SK-N-SH (cell line): ENCODE measurements at regions not wholly inside any gene's neighbourhood (a gene's known extent, or its start where the extent isn't known, plus 50 kb on each side); places are given as distances from the start of the nearest gene placed in this dataset.
"Not testable (repeated sequence)": the region's sequence is repeated elsewhere in the genome, so short reads cannot be mapped to it uniquely, and the experiment has no call there.

Experiments
- CHD2 ChIP-seq: fragments of 150-350 bp; IDR thresholded peaks from 2 replicates; pipeline ENCODE4 v1.6.1; 2018; ENCODE audit warnings: low read length; ENCODE audit not compliant: partially characterized antibody
- CTCF ChIP-seq: fragments of 200-600 bp; sonication (generic); IDR thresholded peaks from 2 replicates; pipeline ENCODE4 v1.6.1; 2017; ENCODE audit warnings: antibody characterized with exemption, mild to moderate bottlenecking, moderate library complexity
- EP300 ChIP-seq, 2 experiments: IDR thresholded peaks; 2 replicates each; pipeline versions ENCODE4 v1.4.0 to v1.6.1; 2012; ENCODE audit warnings: borderline replicate concordance in 1 of 2, low read depth in 1 of 2, low read length in 1 of 2
- MAX ChIP-seq: IDR thresholded peaks from 2 replicates; pipeline ENCODE4 v1.4.0; 2012; ENCODE audit warnings: low read depth
- POLR2AphosphoS5 ChIP-seq: IDR thresholded peaks from 2 replicates; pipeline ENCODE4 v1.6.1; 2012; ENCODE audit warnings: low read depth, low read length
- RAD21 ChIP-seq: IDR thresholded peaks from 2 replicates; pipeline ENCODE4 v1.6.1; 2012; ENCODE audit warnings: mild to moderate bottlenecking, low read length
- SMC3 ChIP-seq: IDR thresholded peaks from 2 replicates; pipeline ENCODE4 v1.6.1; 2012; ENCODE audit warnings: low read depth, low read length, improper control_type of control experiment
- TAF1 ChIP-seq: IDR thresholded peaks from 2 replicates; pipeline ENCODE4 v1.6.1; 2012; ENCODE audit warnings: low read depth, mild to moderate bottlenecking, low read length, moderate library complexity, borderline replicate concordance
- TF ChIP-seq, protein P1 (sequence below): IDR thresholded peaks from 2 replicates; pipeline ENCODE4 v1.6.1; 2012; ENCODE audit warnings: mild to moderate bottlenecking, low read depth, low read length, moderate library complexity
- TF ChIP-seq, protein P2 (sequence below): fragments of 150-350 bp; IDR thresholded peaks from 2 replicates; pipeline ENCODE4 v1.6.1; 2016; ENCODE audit warnings: mild to moderate bottlenecking, low read depth, low read length

DNA sequence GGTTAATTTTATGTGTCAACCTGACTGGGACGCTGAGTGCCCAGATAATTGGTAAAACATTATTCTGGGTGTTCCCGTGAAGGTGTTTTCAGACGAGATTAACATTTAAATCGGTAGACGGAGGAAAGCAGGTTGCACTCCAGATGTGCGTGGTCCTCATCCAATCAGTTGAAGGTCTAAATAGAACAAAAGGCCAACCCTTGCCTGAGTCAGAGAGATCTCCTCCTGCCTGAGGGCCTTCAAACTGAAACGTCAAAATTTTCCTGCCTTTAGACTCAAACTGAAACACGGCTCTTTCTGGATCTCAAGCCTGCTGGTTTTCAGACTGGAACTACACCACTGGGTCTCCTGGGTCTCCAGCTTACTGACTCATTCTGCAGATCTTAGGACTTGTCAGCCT, 70.9 kb downstream of the NPIPA5 start:
- TF ChIP-seq CTCF; POLR2AphosphoS5; CHD2; MAX; EP300 (IDR thresholded peaks at IDR 0.05; ENCODE audit: borderline replicate concordance in 1 of 2, low read depth in 1 of 2, low read length in 1 of 2); TAF1; RAD21; SMC3: not testable (repeated sequence)
- TF ChIP-seq, protein P1, sequence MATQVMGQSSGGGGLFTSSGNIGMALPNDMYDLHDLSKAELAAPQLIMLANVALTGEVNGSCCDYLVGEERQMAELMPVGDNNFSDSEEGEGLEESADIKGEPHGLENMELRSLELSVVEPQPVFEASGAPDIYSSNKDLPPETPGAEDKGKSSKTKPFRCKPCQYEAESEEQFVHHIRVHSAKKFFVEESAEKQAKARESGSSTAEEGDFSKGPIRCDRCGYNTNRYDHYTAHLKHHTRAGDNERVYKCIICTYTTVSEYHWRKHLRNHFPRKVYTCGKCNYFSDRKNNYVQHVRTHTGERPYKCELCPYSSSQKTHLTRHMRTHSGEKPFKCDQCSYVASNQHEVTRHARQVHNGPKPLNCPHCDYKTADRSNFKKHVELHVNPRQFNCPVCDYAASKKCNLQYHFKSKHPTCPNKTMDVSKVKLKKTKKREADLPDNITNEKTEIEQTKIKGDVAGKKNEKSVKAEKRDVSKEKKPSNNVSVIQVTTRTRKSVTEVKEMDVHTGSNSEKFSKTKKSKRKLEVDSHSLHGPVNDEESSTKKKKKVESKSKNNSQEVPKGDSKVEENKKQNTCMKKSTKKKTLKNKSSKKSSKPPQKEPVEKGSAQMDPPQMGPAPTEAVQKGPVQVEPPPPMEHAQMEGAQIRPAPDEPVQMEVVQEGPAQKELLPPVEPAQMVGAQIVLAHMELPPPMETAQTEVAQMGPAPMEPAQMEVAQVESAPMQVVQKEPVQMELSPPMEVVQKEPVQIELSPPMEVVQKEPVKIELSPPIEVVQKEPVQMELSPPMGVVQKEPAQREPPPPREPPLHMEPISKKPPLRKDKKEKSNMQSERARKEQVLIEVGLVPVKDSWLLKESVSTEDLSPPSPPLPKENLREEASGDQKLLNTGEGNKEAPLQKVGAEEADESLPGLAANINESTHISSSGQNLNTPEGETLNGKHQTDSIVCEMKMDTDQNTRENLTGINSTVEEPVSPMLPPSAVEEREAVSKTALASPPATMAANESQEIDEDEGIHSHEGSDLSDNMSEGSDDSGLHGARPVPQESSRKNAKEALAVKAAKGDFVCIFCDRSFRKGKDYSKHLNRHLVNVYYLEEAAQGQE, result not testable (repeated sequence)
- TF ChIP-seq, protein P2, sequence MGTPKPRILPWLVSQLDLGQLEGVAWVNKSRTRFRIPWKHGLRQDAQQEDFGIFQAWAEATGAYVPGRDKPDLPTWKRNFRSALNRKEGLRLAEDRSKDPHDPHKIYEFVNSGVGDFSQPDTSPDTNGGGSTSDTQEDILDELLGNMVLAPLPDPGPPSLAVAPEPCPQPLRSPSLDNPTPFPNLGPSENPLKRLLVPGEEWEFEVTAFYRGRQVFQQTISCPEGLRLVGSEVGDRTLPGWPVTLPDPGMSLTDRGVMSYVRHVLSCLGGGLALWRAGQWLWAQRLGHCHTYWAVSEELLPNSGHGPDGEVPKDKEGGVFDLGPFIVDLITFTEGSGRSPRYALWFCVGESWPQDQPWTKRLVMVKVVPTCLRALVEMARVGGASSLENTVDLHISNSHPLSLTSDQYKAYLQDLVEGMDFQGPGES, result not testable (repeated sequence)
